Left forelimb (tissue), 1 donor: ENCODE measurements at regions not wholly inside any gene's neighbourhood (a gene's known extent, or its start where the extent isn't known, plus 50 kb on each side); places are given as distances from the start of the nearest gene placed in this dataset.
"Not testable (repeated sequence)": the region's sequence is repeated elsewhere in the genome, so short reads cannot be mapped to it uniquely, and the experiment has no call there.

ENCODE experiments used
- DNase-seq: peaks from one replicate; pipeline ENCODE4 v3.0.0-alpha.2; 2018; ENCODE audit warnings: low spot score

GRCh38 chr5:82603033-82603987 is 325.2 kb upstream of the RPS23 start:
- no peak for DNase-seq

GRCh38 chr5:82601861-82602260 is 323.7 kb upstream of the RPS23 start:
- no peak for DNase-seq

GRCh38 chr5:82601077-82601476 is 322.9 kb upstream of the RPS23 start:
- no peak for DNase-seq

GRCh38 chr5:82599692-82600091 is 321.5 kb upstream of the RPS23 start:
- DNase-seq, result no peak

GRCh38 chr5:82599030-82599429 is 320.9 kb upstream of the RPS23 start:
- no peak for DNase-seq

GRCh38 chr5:82597437-82597836 is 319.3 kb upstream of the RPS23 start:
- DNase-seq, result no peak

GRCh38 chr5:82596451-82596850 is 318.3 kb upstream of the RPS23 start:
- no peak for DNase-seq

GRCh38 chr5:82595113-82595512 is 317.0 kb upstream of the RPS23 start:
- DNase-seq, result no peak

- no peak for DNase-seq
These were observed 315.9 kb upstream of the RPS23 start for GRCh38 chr5:82594097-82594496.

- DNase-seq, result no peak
These were observed 315.3 kb upstream of the RPS23 start for GRCh38 chr5:82593481-82593880.

GRCh38 chr5:82591021-82591515 is 312.9 kb upstream of the RPS23 start:
- no peak for DNase-seq

- DNase-seq, result no peak
These were observed 312.0 kb upstream of the RPS23 start for GRCh38 chr5:82590112-82590511.

- DNase-seq, result no peak
These were observed 308.6 kb upstream of the RPS23 start for GRCh38 chr5:82586661-82587310.

GRCh38 chr5:82586181-82586580 is 308.0 kb upstream of the RPS23 start:
- no peak for DNase-seq

GRCh38 chr5:82584631-82585030 is 306.5 kb upstream of the RPS23 start:
- no peak for DNase-seq

- DNase-seq, result not testable (repeated sequence)
These were observed 305.2 kb upstream of the RPS23 start for GRCh38 chr5:82583331-82583730.

- no peak for DNase-seq
These were observed 286.8 kb upstream of the RPS23 start for GRCh38 chr5:82564963-82565362.

GRCh38 chr5:82563745-82564144 is 285.6 kb upstream of the RPS23 start:
- no peak for DNase-seq

GRCh38 chr5:82562696-82563240 is 284.6 kb upstream of the RPS23 start:
- no peak for DNase-seq

GRCh38 chr5:82561797-82562196 is 283.6 kb upstream of the RPS23 start:
- DNase-seq, result no peak

- DNase-seq, result no peak
These were observed 282.8 kb upstream of the RPS23 start for GRCh38 chr5:82560969-82561368.

GRCh38 chr5:82560561-82560960 is 282.4 kb upstream of the RPS23 start:
- DNase-seq, result no peak

GRCh38 chr5:82551840-82552385 is 273.8 kb upstream of the RPS23 start:
- no peak for DNase-seq
